Adrenal gland (tissue), 9 donors: ENCODE measurements at regions not wholly inside any gene's neighbourhood (a gene's known extent, or its start where the extent isn't known, plus 50 kb on each side); places are given as distances from the start of the nearest gene placed in this dataset.

ENCODE experiments used
- DNase-seq, 7 donors: peaks; one replicate each; pipeline ENCODE4 v3.0.0-alpha.2; 2019 to 2020
- H3K27ac ChIP-seq, 5 donors: fragments of 200-600 bp; sonication (generic) in 4 of 5; 1 replicate in 3 of 5; 2 replicates in 2 of 5; pipeline versions ENCODE4 v1.5.1 to v1.8.0; 2016 to 2020; ENCODE audit warnings: mild to moderate bottlenecking in 1 of 5
- H3K27me3 ChIP-seq: fragments of 200-600 bp; 2 replicates; pipeline ENCODE4 v1.8.0; 2021
- H3K36me3 ChIP-seq, 2 donors: fragments of 200-600 bp; replicated peaks in 1 of 2; 1 replicate in 1 of 2; 2 replicates in 1 of 2; pipeline versions ENCODE4 v1.5.1 to v1.8.0; 2018 to 2022
- H3K4me1 ChIP-seq, 2 donors: fragments of 200-600 bp; replicated peaks in 1 of 2; 1 replicate in 1 of 2; 2 replicates in 1 of 2; pipeline versions ENCODE4 v1.5.1 to v1.8.0; 2018 to 2021
- H3K4me3 ChIP-seq, 4 donors: fragments of 200-600 bp; sonication (generic) in 3 of 4; one replicate each; pipeline ENCODE4 v1.5.1; 2016 to 2018
- H3K9me3 ChIP-seq, 3 donors: fragments of 200-600 bp; sonication (generic) in 1 of 3; replicated peaks in 1 of 3; 1 replicate in 2 of 3; 2 replicates in 1 of 3; pipeline versions ENCODE4 v1.5.1 to v1.8.0; 2016 to 2021
- POLR2A ChIP-seq, 2 donors: fragments of 450-650 bp; IDR thresholded peaks; one replicate each; pipeline ENCODE4 v1.6.1; 2017; ENCODE audit warnings: antibody characterized with exemption in 2 of 2, mild to moderate bottlenecking in 2 of 2, moderate library complexity in 1 of 2
- WGBS, 4 donors: extraction: QIAGEN DNeasy Blood & Tissue Kit in 2 of 4; methylation state at CpG; one replicate each; pipeline versions ENCODE4 v1.1.5 to v1.1.7; 2013 to 2017; 5-methylcytosine and 5-hydroxymethylcytosine counted together
- intact Hi-C, 2 donors: fragments of 100-400 bp; cut with DNase I; formaldehyde crosslinking; loops; one replicate each; pipeline versions ENCODE4 v1.14.1 to v1.15.0; 2022 to 2023
- TF ChIP-seq, protein P1 (sequence below), 6 experiments: fragments of 450-650 bp in 4 of 6; fragments of 200-600 bp in 2 of 6; sonication (generic) in 1 of 6; IDR thresholded peaks; 1 replicate in 5 of 6; 2 replicates in 1 of 6; pipeline versions ENCODE4 v1.5.1 to v1.8.0; 2016 to 2021; ENCODE audit warnings: antibody characterized with exemption in 6 of 6, mild to moderate bottlenecking in 2 of 6, moderate library complexity in 1 of 6
- donor health status: healthy with polysubstance abuse.
- donor health status: Bipolar disorder and iron deficiency.
- donor health status: DM: yes; HTN: yes; CAD: no.
- donor health status: DM: no; HTN: no; CAD: no.
- donor health status: DM: no; HTN: no; CAD: no.

DNA sequence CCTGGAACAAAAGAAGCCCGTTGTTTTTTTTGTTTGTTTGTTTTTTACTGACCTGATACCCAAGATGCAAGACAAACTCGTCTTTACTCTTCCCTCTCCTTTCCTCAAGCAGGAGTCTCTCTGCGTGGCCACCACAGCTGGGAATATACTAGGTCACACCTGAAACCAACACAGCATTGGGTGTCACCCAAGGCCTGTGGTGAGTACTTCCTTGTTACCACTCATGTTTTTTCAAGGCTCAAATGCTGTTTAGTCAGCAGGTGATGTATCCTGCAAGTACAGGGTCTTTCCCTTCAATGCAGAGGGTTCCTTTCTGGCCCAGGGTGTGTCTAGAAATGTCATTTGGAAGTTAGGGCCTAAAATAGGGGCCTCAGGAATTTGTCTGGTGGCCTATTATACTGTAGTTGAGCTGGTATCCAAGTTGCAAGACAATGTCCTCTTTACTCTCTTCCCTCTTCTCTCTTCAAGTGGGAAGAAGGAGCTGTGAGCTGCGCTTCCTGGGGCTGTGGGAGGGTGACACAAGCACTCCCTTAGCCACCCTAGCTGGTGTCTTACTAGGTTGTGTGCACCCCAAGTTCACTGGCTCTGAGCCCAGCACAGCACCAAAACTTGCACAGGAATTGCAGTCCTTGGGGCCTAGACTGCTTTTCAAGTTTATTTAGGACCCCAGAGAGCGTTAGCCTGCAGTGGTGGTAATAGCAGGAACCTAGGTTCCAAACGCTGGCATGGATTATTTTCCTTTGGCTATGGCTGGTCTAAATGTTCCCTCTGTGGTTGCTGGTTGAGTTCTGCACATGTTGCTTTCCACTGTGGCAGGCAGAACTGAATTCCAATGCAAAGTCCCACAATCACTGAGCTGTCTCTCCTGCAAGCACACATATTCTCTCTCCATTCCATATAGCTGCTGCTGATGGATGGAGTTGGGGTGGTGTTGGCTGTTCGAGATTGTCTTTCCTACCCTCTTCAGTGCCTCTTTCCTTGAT is 91.4 kb upstream of the LYPLAL1 start:
- Histone ChIP-seq H3K36me3 (no peaks in the 10 kb centered on the region), H3K4me1 (no peaks in the 10 kb centered on the region), H3K27ac (no peak overlapping the region), H3K4me3 (no peak overlapping the region), H3K9me3 (peaks cover 0 to 6% (median 0%) of the 10 kb centered on the region in 3 donors), H3K27me3 (no peaks in the 10 kb centered on the region)
- DNase-seq = no peak
- WGBS, 4 donors = 89 to 93% (median 91%) methylated on average over 6 to 7 of the region's 7 CpGs
- no peak for TF ChIP-seq POLR2A (IDR thresholded peaks at IDR 0.05)
- TF ChIP-seq, protein P1, sequence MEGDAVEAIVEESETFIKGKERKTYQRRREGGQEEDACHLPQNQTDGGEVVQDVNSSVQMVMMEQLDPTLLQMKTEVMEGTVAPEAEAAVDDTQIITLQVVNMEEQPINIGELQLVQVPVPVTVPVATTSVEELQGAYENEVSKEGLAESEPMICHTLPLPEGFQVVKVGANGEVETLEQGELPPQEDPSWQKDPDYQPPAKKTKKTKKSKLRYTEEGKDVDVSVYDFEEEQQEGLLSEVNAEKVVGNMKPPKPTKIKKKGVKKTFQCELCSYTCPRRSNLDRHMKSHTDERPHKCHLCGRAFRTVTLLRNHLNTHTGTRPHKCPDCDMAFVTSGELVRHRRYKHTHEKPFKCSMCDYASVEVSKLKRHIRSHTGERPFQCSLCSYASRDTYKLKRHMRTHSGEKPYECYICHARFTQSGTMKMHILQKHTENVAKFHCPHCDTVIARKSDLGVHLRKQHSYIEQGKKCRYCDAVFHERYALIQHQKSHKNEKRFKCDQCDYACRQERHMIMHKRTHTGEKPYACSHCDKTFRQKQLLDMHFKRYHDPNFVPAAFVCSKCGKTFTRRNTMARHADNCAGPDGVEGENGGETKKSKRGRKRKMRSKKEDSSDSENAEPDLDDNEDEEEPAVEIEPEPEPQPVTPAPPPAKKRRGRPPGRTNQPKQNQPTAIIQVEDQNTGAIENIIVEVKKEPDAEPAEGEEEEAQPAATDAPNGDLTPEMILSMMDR (IDR thresholded peaks at IDR 0.05) = no peak
- intact Hi-C loops = no loop called here

- peaks cover 0 to 6% (median 0%) of the 10 kb centered on the region in 3 donors for H3K9me3 ChIP-seq
- no peak overlapping the region for H3K4me3 ChIP-seq
- no peak for DNase-seq
- H3K36me3 ChIP-seq = no peaks in the 10 kb centered on the region
- H3K4me1 ChIP-seq = no peaks in the 10 kb centered on the region
- intact Hi-C loops = no loop called here
- WGBS, 4 donors = 44 to 57% (median 51%) methylated on average over 1 of the region's 1 CpG
- H3K27me3 ChIP-seq = no peaks in the 10 kb centered on the region
- TF ChIP-seq, protein P1 (IDR thresholded peaks at IDR 0.05) = no peak
- no peak for TF ChIP-seq POLR2A (IDR thresholded peaks at IDR 0.05)
- no peak overlapping the region for H3K27ac ChIP-seq
These were observed 90.0 kb upstream of the LYPLAL1 start for GRCh38 chr1:219083631-219084030.

GRCh38 chr1:219085082-219085481 is 88.6 kb upstream of the LYPLAL1 start:
- WGBS, 4 donors = 81 to 83% (median 82%) methylated on average over 3 of the region's 3 CpGs
- peaks cover 0 to 13% of the 10 kb centered on the region in 2 donors for H3K4me1 ChIP-seq
- H3K4me3 ChIP-seq = no peak overlapping the region
- H3K27ac ChIP-seq = no peak overlapping the region
- no peak for DNase-seq
- H3K36me3 ChIP-seq = no peaks in the 10 kb centered on the region
- intact Hi-C loops = no loop called here
- TF ChIP-seq, protein P1 (IDR thresholded peaks at IDR 0.05) = no peak
- no peak for TF ChIP-seq POLR2A (IDR thresholded peaks at IDR 0.05)
- H3K27me3 ChIP-seq = no peaks in the 10 kb centered on the region
- H3K9me3 ChIP-seq = peaks cover 0 to 6% (median 0%) of the 10 kb centered on the region in 3 donors

- Histone ChIP-seq H3K9me3 (peaks cover 0 to 6% (median 0%) of the 10 kb centered on the region in 3 donors), H3K36me3 (no peaks in the 10 kb centered on the region), H3K4me3 (no peak overlapping the region), H3K4me1 (peaks cover 0 to 13% of the 10 kb centered on the region in 2 donors), H3K27me3 (no peaks in the 10 kb centered on the region), H3K27ac (no peak overlapping the region)
- DNase-seq = no peak
- WGBS, 4 donors = 71 to 83% (median 82%) methylated on average over 1 of the region's 1 CpG
- intact Hi-C loops = no loop called here
- no peak for TF ChIP-seq POLR2A (IDR thresholded peaks at IDR 0.05)
- TF ChIP-seq, protein P1 (IDR thresholded peaks at IDR 0.05) = no peak
These were observed 87.7 kb upstream of the LYPLAL1 start for GRCh38 chr1:219085988-219086387.
